PC-3 (cell line): ENCODE measurements at regions not wholly inside any gene's neighbourhood (a gene's known extent, or its start where the extent isn't known, plus 50 kb on each side); places are given as distances from the start of the nearest gene placed in this dataset.

Source experiments
- ATAC-seq: fragments of 200-7000 bp; cut with Tn5 transposase; 2 replicates; pipeline ENCODE4 v1.9.1; 2020; ENCODE audit warnings: mild to moderate bottlenecking, moderate library complexity
- BruUV-seq: library from RNA; stranded (reverse); fragments of 400-500 nt; replicated peaks from 2 replicates; lab custom pipeline; 2021; lab: Mats Ljungman, UMichigan
- CTCF ChIA-PET: fragments of 300-600 bp; sonication (Branson Sonifier 250); formaldehyde crosslinking; loops from one replicate; lab custom pipeline; 2022; ENCODE audit warnings: antibody characterized with exemption; lab: Charles Lee
- POLR2A ChIA-PET: fragments of 300-600 bp; sonication (Branson Sonifier 250); formaldehyde crosslinking; loops from one replicate; lab custom pipeline; 2022; ENCODE audit warnings: antibody characterized with exemption; ENCODE audit not compliant: unreplicated experiment; lab: Charles Lee
- DNase-seq: peaks from one replicate; pipeline ENCODE4 v3.0.0-alpha.2; 2015
- H2AFZ ChIP-seq: fragments of 300-600 bp; sonication (generic); 2 replicates; pipeline ENCODE4 v1.6.0; 2016; ENCODE audit warnings: antibody characterized with exemption, low read length
- H3F3A ChIP-seq: fragments of 300-600 bp; sonication (generic); one replicate; pipeline ENCODE4 v1.6.0; 2017; ENCODE audit warnings: antibody characterized with exemption, low read length, control low read depth, mild to moderate bottlenecking; ENCODE audit not compliant: unreplicated experiment
- H3K27ac ChIP-seq: fragments of 300-600 bp; sonication (generic); 2 replicates; pipeline ENCODE4 v1.5.1; 2016; ENCODE audit warnings: mild to moderate bottlenecking, low read length
- H3K27me3 ChIP-seq: fragments of 300-600 bp; sonication (generic); 2 replicates; pipeline ENCODE4 v1.6.1; 2016; ENCODE audit warnings: low read length, mixed read lengths
- H3K36me3 ChIP-seq: fragments of 300-600 bp; sonication (generic); 2 replicates; pipeline ENCODE4 v1.6.1; 2016; ENCODE audit warnings: low read depth, mixed run types, low read length, mixed read lengths
- H3K4me1 ChIP-seq: fragments of 300-600 bp; sonication (generic); 2 replicates; pipeline ENCODE4 v1.5.1; 2016; ENCODE audit warnings: low read length; ENCODE audit not compliant: insufficient read depth
- H3K4me2 ChIP-seq: fragments of 300-600 bp; sonication (generic); 2 replicates; pipeline ENCODE4 v1.6.0; 2016; ENCODE audit warnings: low read length
- H3K4me3 ChIP-seq: fragments of 300-600 bp; sonication (generic); 2 replicates; pipeline ENCODE4 v1.5.1; 2016; ENCODE audit warnings: mild to moderate bottlenecking, low read length, mixed read lengths
- H3K79me2 ChIP-seq: fragments of 300-600 bp; sonication (generic); 2 replicates; pipeline ENCODE4 v1.6.1; 2017; ENCODE audit warnings: low read length, mixed read lengths
- H3K9ac ChIP-seq: fragments of 300-600 bp; sonication (generic); 2 replicates; pipeline ENCODE4 v1.6.0; 2016; ENCODE audit warnings: mild to moderate bottlenecking, low read length
- H3K9me2 ChIP-seq: fragments of 300-600 bp; sonication (generic); replicated peaks from 2 replicates; pipeline ENCODE4 v1.6.1; 2016; ENCODE audit warnings: mixed run types, low read length, mixed read lengths
- H3K9me3 ChIP-seq: fragments of 300-600 bp; sonication (generic); 2 replicates; pipeline ENCODE4 v1.6.1; 2016; ENCODE audit warnings: low read length, mixed read lengths
- H4K20me1 ChIP-seq: fragments of 300-600 bp; sonication (generic); 2 replicates; pipeline ENCODE4 v1.6.1; 2016; ENCODE audit warnings: low read length, mixed read lengths
- EZH2 ChIP-seq: fragments of 300-600 bp; sonication (generic); IDR thresholded peaks from one replicate; pipeline ENCODE4 v1.6.1; 2017; ENCODE audit warnings: antibody characterized with exemption, mild to moderate bottlenecking, low read length; ENCODE audit not compliant: unreplicated experiment
- EZH2phosphoT487 ChIP-seq: fragments of 300-600 bp; sonication (generic); IDR thresholded peaks from 2 replicates; pipeline ENCODE4 v1.6.1; 2018; ENCODE audit warnings: mild to moderate bottlenecking, antibody characterized with exemption, low read length, borderline replicate concordance
- intact Hi-C: fragments of 100-400 bp; cut with micrococcal nuclease; formaldehyde crosslinking; loops from 2 replicates; pipeline ENCODE4 v1.9.0; 2023
- TF ChIP-seq, protein P1 (sequence below): fragments of 300-600 bp; sonication (generic); conservative IDR thresholded peaks from 2 replicates; pipeline ENCODE4 v1.5.1; 2017; ENCODE audit warnings: antibody characterized with exemption, low read depth, mild to moderate bottlenecking, low read length

DNA sequence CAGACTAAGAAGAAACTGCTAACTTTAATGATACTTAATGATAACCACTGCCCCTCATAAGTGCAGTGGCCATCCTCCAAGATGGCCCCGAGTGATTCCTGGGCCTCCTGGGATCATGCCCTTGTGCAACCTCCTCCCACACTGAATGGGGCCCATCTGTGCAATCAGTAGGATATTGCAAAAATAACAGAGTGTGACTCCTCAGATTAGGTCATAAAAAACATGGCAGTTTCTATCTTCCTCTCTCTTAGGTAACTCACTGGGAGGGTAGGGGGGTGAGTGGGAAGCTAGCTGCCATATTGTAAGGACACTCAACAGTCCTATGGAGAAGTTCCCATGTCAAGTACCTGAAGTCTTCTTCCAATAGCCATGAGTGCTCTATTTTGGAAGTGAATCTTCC is 173.0 kb downstream of the SHQ1 start:
- no peaks in the 10 kb centered on the region for H3K9me2 ChIP-seq
- H3K36me3 ChIP-seq, result no peaks in the 10 kb centered on the region
- H3K9me3 ChIP-seq, result no peaks in the 10 kb centered on the region
- TF ChIP-seq EZH2phosphoT487 (no peak), EZH2 (no peak)
- TF ChIP-seq, protein P1, sequence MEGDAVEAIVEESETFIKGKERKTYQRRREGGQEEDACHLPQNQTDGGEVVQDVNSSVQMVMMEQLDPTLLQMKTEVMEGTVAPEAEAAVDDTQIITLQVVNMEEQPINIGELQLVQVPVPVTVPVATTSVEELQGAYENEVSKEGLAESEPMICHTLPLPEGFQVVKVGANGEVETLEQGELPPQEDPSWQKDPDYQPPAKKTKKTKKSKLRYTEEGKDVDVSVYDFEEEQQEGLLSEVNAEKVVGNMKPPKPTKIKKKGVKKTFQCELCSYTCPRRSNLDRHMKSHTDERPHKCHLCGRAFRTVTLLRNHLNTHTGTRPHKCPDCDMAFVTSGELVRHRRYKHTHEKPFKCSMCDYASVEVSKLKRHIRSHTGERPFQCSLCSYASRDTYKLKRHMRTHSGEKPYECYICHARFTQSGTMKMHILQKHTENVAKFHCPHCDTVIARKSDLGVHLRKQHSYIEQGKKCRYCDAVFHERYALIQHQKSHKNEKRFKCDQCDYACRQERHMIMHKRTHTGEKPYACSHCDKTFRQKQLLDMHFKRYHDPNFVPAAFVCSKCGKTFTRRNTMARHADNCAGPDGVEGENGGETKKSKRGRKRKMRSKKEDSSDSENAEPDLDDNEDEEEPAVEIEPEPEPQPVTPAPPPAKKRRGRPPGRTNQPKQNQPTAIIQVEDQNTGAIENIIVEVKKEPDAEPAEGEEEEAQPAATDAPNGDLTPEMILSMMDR, result no peak
- H3K4me2 ChIP-seq, result no peak overlapping the region
- no peaks in the 10 kb centered on the region for H4K20me1 ChIP-seq
- no peak overlapping the region for H3K9ac ChIP-seq
- H3K27me3 ChIP-seq, result no peaks in the 10 kb centered on the region
- no peak overlapping the region for H2AFZ ChIP-seq
- CTCF ChIA-PET, result no interaction called here
- POLR2A ChIA-PET, result no interaction called here
- H3K4me1 ChIP-seq, result peaks cover 10% of the 10 kb centered on the region
- no peak for ATAC-seq
- no TSS peak for BruUV-seq
- no peak overlapping the region for H3K27ac ChIP-seq
- H3K4me3 ChIP-seq, result no peak overlapping the region
- intact Hi-C loops, result no loop called here
- no peak for DNase-seq
- H3K79me2 ChIP-seq, result no peaks in the 10 kb centered on the region
- H3F3A ChIP-seq, result no peaks in the 10 kb centered on the region

DNA sequence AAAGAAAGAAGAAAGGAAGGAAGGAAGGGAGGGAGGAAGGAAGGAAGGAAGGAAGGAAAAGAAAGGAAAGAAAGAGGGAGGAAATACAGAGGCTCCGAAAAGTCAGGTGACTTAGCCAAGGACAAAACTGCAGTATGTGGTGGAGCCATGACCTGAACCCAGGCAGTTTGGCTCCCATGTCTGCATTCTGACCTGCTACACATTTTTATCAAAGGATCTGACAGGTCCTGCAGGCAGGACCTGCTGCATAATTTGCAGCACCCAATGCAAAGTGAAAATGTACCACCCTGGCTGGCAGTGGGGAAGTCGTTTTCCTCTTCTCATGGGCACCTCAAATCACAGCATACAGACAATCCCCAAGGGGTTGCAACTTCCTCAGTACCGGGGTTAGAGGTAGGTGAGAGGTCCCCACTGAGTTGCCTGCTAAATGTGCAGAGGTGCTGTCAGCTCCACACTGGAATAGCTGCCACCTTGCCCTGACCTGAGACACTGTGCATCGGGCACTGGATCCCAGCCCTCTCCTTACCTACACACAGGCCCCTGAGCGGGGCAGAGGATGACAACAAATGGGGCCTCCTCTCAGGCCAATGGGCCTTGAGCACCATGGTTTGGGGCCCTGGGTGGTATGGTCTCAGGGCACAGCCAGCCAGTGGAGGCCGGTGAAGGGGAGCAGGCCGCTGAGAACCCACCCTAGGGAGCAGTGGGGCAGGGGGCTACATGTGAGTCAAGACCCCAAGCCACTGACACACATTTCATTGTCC is 175.1 kb downstream of the SHQ1 start:
- intact Hi-C loops, result no loop called here
- H3K27me3 ChIP-seq, result no peaks in the 10 kb centered on the region
- POLR2A ChIA-PET, result no interaction called here
- H3K9ac ChIP-seq, result no peak overlapping the region
- H3K4me1 ChIP-seq, result no peaks in the 10 kb centered on the region
- H3K36me3 ChIP-seq, result no peaks in the 10 kb centered on the region
- no peak overlapping the region for H2AFZ ChIP-seq
- TF ChIP-seq EZH2 (no peak), EZH2phosphoT487 (no peak)
- TF ChIP-seq, protein P1, result no peak
- H3F3A ChIP-seq, result no peaks in the 10 kb centered on the region
- H3K9me2 ChIP-seq, result no peaks in the 10 kb centered on the region
- H3K79me2 ChIP-seq, result no peaks in the 10 kb centered on the region
- no peak for DNase-seq
- no peaks in the 10 kb centered on the region for H3K9me3 ChIP-seq
- H4K20me1 ChIP-seq, result no peaks in the 10 kb centered on the region
- ATAC-seq, result no peak
- BruUV-seq, result no TSS peak
- H3K4me2 ChIP-seq, result no peak overlapping the region
- CTCF ChIA-PET, result interaction anchor here (0.6 kb wide), 1 partner anchor 145 kb away, joined by 3 read pairs; no protein-coding TSS in a partner anchor
- H3K4me3 ChIP-seq, result no peak overlapping the region
- no peak overlapping the region for H3K27ac ChIP-seq

DNA sequence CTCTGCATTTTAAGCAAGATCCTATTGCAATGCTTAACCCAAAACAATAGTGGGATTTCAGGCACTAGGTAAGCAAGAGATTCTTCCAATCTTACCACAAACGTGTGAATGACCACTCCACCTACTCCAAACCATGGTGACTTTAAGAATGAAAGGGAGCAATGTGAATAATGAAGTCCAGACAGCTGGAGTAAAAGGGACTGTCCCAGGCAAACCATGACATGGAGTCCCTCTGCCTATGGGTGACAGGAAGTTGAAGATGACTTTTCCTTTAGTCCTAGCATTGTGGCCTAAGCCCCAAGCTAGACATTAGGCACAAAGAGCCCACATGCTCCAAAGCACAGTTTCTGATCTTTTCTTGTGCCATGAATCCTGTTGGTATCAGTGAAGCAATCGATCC is 179.0 kb downstream of the SHQ1 start:
- Histone ChIP-seq H3K9ac (no peak overlapping the region), H3K36me3 (no peaks in the 10 kb centered on the region), H3K9me2 (no peaks in the 10 kb centered on the region), H3K4me3 (no peak overlapping the region), H2AFZ (no peak overlapping the region), H3K79me2 (no peaks in the 10 kb centered on the region), H3K4me1 (no peaks in the 10 kb centered on the region), H3K27me3 (no peaks in the 10 kb centered on the region), H3K9me3 (no peaks in the 10 kb centered on the region), H3F3A (no peaks in the 10 kb centered on the region), H3K4me2 (no peak overlapping the region), H3K27ac (no peak overlapping the region), H4K20me1 (no peaks in the 10 kb centered on the region)
- BruUV-seq, result no TSS peak
- intact Hi-C loops, result no loop called here
- TF ChIP-seq EZH2phosphoT487 (no peak), EZH2 (no peak)
- TF ChIP-seq, protein P1, result no peak
- POLR2A ChIA-PET, result no interaction called here
- CTCF ChIA-PET, result no interaction called here
- ATAC-seq, result no peak
- no peak for DNase-seq
